SK-N-SH (cell line): ENCODE measurements at regions not wholly inside any gene's neighbourhood (a gene's known extent, or its start where the extent isn't known, plus 50 kb on each side); places are given as distances from the start of the nearest gene placed in this dataset.

Source experiments
- CTCF ChIA-PET: fragments of 300-600, 350-600 bp; formaldehyde crosslinking; extraction: SDS; loops from one replicate; lab custom pipeline; 2021; lab: Yijun Ruan, JAX
- POLR2A ChIA-PET: fragments of 350-600 bp; sonication (Branson Sonifier 250); formaldehyde crosslinking; extraction: SDS; loops from one replicate; lab custom pipeline; 2020; ENCODE audit warnings: antibody characterized with exemption, inconsistent platforms; lab: Yijun Ruan, JAX
- DNase-seq: peaks from one replicate; pipeline ENCODE4 v3.0.0; 2012
- H2AFZ ChIP-seq: fragments of 200-600 bp; sonication (generic); 2 replicates; pipeline ENCODE4 v1.8.1; 2016; ENCODE audit warnings: antibody characterized with exemption, mild to moderate bottlenecking, low read depth
- H3F3A ChIP-seq: fragments of 200-600 bp; sonication (generic); replicated peaks from 2 replicates; pipeline ENCODE3; 2016; ENCODE audit warnings: antibody characterized with exemption, mild to moderate bottlenecking; ENCODE audit not compliant: insufficient read depth
- H3K27ac ChIP-seq, 2 experiments: fragments of 200-500 bp in 1 of 2; fragments of 200-600 bp in 1 of 2; sonication (Bioruptor generic) in 1 of 2; sonication (generic), shearing (Covaris generic) in 1 of 2; 2 replicates each; pipeline versions ENCODE4 v1.5.1 to v1.6.1; 2014 to 2016; ENCODE audit warnings: low read depth in 2 of 2, inconsistent platforms in 1 of 2, low read length in 1 of 2, mild to moderate bottlenecking in 1 of 2, mixed read lengths in 1 of 2
- H3K27me3 ChIP-seq: fragments of 200-600 bp; sonication (generic), shearing (Covaris generic); 2 replicates; pipeline ENCODE4 v1.6.1; 2016; ENCODE audit warnings: mixed run types; ENCODE audit not compliant: insufficient read depth
- H3K36me3 ChIP-seq, 2 experiments: fragments of 200-500 bp in 1 of 2; fragments of 200-600 bp in 1 of 2; sonication (Bioruptor generic) in 1 of 2; sonication (generic) in 1 of 2; replicated peaks in 1 of 2; 2 replicates each; pipeline versions ENCODE3 to v1.5.1; 2014 to 2016; ENCODE audit warnings: low read length in 1 of 2, mild to moderate bottlenecking in 1 of 2; ENCODE audit not compliant: insufficient read depth in 2 of 2, control insufficient read depth in 1 of 2
- H3K4me1 ChIP-seq, 2 experiments: fragments of 200-500 bp in 1 of 2; fragments of 200-600 bp in 1 of 2; sonication (Bioruptor generic) in 1 of 2; sonication (generic), shearing (Covaris generic) in 1 of 2; 2 replicates each; pipeline versions ENCODE4 v1.5.1 to v1.6.1; 2014 to 2016; ENCODE audit warnings: low read depth in 1 of 2, low read length in 1 of 2, mixed run types in 1 of 2; ENCODE audit not compliant: insufficient read depth in 2 of 2, control insufficient read depth in 1 of 2
- H3K4me2 ChIP-seq: fragments of 200-600 bp; sonication (generic), shearing (Covaris generic); 2 replicates; pipeline ENCODE4 v1.6.1; 2017; ENCODE audit warnings: mixed run types
- H3K4me3 ChIP-seq, 2 experiments: fragments of 200-500 bp in 1 of 2; fragments of 200-600 bp in 1 of 2; sonication (Bioruptor generic) in 1 of 2; sonication (generic), shearing (Covaris generic) in 1 of 2; 2 replicates each; pipeline versions ENCODE4 v1.5.1 to v1.8.1; 2014 to 2016; ENCODE audit warnings: low read depth in 2 of 2, inconsistent platforms in 1 of 2, low read length in 1 of 2, mild to moderate bottlenecking in 1 of 2, mixed read lengths in 1 of 2, moderate library complexity in 1 of 2
- H3K79me2 ChIP-seq: fragments of 200-600 bp; sonication (generic); 2 replicates; pipeline ENCODE4 v1.8.1; 2017; ENCODE audit warnings: mild to moderate bottlenecking; ENCODE audit not compliant: insufficient read depth
- H3K9ac ChIP-seq: fragments of 200-600 bp; sonication (generic); 2 replicates; pipeline ENCODE4 v1.6.1; 2017; ENCODE audit warnings: mixed run types
- H3K9me2 ChIP-seq: fragments of 200-600 bp; sonication (generic); 2 replicates; pipeline ENCODE4 v1.6.1; 2017; ENCODE audit warnings: mixed run types
- H3K9me3 ChIP-seq: fragments of 200-600 bp; sonication (generic); 2 replicates; pipeline ENCODE4 v1.6.1; 2017; ENCODE audit warnings: mixed run types, mild to moderate bottlenecking, moderate library complexity
- H4K20me1 ChIP-seq: fragments of 200-600 bp; sonication (generic); 2 replicates; pipeline ENCODE4 v1.6.1; 2017; ENCODE audit warnings: mild to moderate bottlenecking, mixed run types; ENCODE audit not compliant: insufficient read depth
- ELF1 ChIP-seq: IDR thresholded peaks from 2 replicates; pipeline ENCODE4 v1.4.0; 2012
- FOSL2 ChIP-seq: IDR thresholded peaks from 2 replicates; pipeline ENCODE4 v1.4.0; 2012; ENCODE audit warnings: low read depth, mild to moderate bottlenecking, moderate library complexity, borderline replicate concordance
- FOXM1 ChIP-seq: IDR thresholded peaks from 2 replicates; pipeline ENCODE4 v1.4.0; 2012; ENCODE audit warnings: low read depth, mild to moderate bottlenecking
- GABPA ChIP-seq: IDR thresholded peaks from 2 replicates; pipeline ENCODE4 v1.4.0; 2012; ENCODE audit warnings: low read depth, mild to moderate bottlenecking
- JUND ChIP-seq: IDR thresholded peaks from 2 replicates; pipeline ENCODE4 v1.4.0; 2012
- NFIC ChIP-seq: IDR thresholded peaks from 2 replicates; pipeline ENCODE4 v1.4.0; 2012; ENCODE audit warnings: borderline replicate concordance
- POLR2AphosphoS5 ChIP-seq: IDR thresholded peaks from 2 replicates; pipeline ENCODE4 v1.6.1; 2012; ENCODE audit warnings: low read depth, low read length
- RAD21 ChIP-seq: IDR thresholded peaks from 2 replicates; pipeline ENCODE4 v1.6.1; 2012; ENCODE audit warnings: mild to moderate bottlenecking, low read length
- RFX5 ChIP-seq: IDR thresholded peaks from 2 replicates; pipeline ENCODE4 v1.6.1; 2012; ENCODE audit warnings: mild to moderate bottlenecking, improper control_type of control experiment, low read length
- SIN3A ChIP-seq: IDR thresholded peaks from 2 replicates; pipeline ENCODE4 v1.6.1; 2012; ENCODE audit warnings: low read depth, mild to moderate bottlenecking, low read length, moderate library complexity, borderline replicate concordance
- SMC3 ChIP-seq: IDR thresholded peaks from 2 replicates; pipeline ENCODE4 v1.6.1; 2012; ENCODE audit warnings: low read depth, low read length, improper control_type of control experiment
- TAF1 ChIP-seq: IDR thresholded peaks from 2 replicates; pipeline ENCODE4 v1.6.1; 2012; ENCODE audit warnings: low read depth, mild to moderate bottlenecking, low read length, moderate library complexity, borderline replicate concordance
- TEAD4 ChIP-seq: IDR thresholded peaks from 2 replicates; pipeline ENCODE4 v1.4.0; 2012; ENCODE audit warnings: mild to moderate bottlenecking, borderline replicate concordance; ENCODE audit not compliant: insufficient read depth
- YY1 ChIP-seq: IDR thresholded peaks from 2 replicates; pipeline ENCODE4 v1.4.0; 2012; ENCODE audit warnings: low read depth, mild to moderate bottlenecking
- WGBS: methylation state at CpG from one replicate; pipeline ENCODE4 v1.1.6; 2017; ENCODE audit warnings: low lambda C conversion rate; 5-methylcytosine and 5-hydroxymethylcytosine counted together
- TF ChIP-seq, protein P1 (sequence below): fragments of 150-350 bp; IDR thresholded peaks from 2 replicates; pipeline ENCODE4 v1.6.1; 2016; ENCODE audit warnings: mild to moderate bottlenecking, low read depth, low read length
- TF ChIP-seq, protein P2 (sequence below): fragments of 200-600 bp; sonication (generic); IDR thresholded peaks from 2 replicates; pipeline ENCODE4 v1.6.1; 2017; ENCODE audit warnings: antibody characterized with exemption, mild to moderate bottlenecking, moderate library complexity
- TF ChIP-seq, protein P3 (sequence below): fragments of 150-350 bp; IDR thresholded peaks from 2 replicates; pipeline ENCODE4 v1.6.1; 2017; ENCODE audit warnings: antibody characterized with exemption, low read length, low read depth, borderline replicate concordance
- TF ChIP-seq, protein P4 (sequence below): IDR thresholded peaks from 2 replicates; pipeline ENCODE4 v1.4.0; 2012; ENCODE audit warnings: low read depth, borderline replicate concordance
- TF ChIP-seq, protein P5 (sequence below): IDR thresholded peaks from 2 replicates; pipeline ENCODE4 v1.6.1; 2012; ENCODE audit warnings: mild to moderate bottlenecking, low read depth, low read length, moderate library complexity

DNA sequence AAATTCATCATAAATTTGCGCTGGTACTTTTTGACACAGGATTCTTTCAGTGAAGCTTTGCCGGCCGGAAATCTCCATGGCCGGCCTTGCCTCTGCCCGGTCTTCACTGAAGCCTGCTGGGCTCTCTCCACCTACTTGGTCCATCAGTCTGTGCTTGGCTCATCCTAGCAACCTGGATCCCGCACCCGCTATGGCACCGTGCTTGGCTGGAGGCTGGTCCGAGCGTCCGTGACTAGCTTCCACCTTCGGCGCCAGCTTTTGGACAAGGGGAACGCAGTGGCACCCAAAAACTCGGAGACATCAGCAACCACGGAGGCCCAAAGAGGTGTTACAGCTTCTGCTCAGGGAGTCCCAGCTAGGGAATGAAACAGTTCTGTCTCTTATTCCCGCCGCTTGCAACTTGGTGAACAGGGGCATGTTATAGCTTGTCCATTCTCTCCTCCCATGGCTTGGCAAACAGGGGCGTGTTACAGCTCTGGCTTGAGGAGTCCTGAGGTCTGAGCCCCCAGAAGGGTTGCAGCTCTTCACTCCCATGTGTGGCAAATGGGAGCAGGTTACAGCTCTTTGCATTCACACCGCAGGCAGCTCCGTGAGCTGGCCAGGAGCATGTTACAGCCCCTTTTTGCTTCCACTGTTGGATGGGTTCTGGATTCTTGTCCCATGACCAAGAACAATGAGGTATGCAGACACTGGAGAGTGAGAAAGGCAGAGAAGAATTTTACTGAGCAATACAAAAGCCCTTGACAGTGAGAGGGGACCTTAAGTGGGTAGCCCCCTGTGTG, 204.2 kb downstream of the DIPK2A start:
- no peaks in the 10 kb centered on the region for H3K9me3 ChIP-seq
- no peaks in the 10 kb centered on the region for H3F3A ChIP-seq
- no peaks in the 10 kb centered on the region for H4K20me1 ChIP-seq
- no peaks in the 10 kb centered on the region for H3K4me1 ChIP-seq
- H3K27me3 ChIP-seq, result no peaks in the 10 kb centered on the region
- POLR2A ChIA-PET, result interaction anchor here (0.7 kb wide), 1 partner anchor 9 kb away, joined by 4 read pairs; no protein-coding TSS in a partner anchor
- no peak overlapping the region for H2AFZ ChIP-seq
- H3K9me2 ChIP-seq, result no peaks in the 10 kb centered on the region
- no peak overlapping the region for H3K4me3 ChIP-seq
- no peak for DNase-seq
- no peak for TF ChIP-seq SIN3A
- TF ChIP-seq, protein P1, sequence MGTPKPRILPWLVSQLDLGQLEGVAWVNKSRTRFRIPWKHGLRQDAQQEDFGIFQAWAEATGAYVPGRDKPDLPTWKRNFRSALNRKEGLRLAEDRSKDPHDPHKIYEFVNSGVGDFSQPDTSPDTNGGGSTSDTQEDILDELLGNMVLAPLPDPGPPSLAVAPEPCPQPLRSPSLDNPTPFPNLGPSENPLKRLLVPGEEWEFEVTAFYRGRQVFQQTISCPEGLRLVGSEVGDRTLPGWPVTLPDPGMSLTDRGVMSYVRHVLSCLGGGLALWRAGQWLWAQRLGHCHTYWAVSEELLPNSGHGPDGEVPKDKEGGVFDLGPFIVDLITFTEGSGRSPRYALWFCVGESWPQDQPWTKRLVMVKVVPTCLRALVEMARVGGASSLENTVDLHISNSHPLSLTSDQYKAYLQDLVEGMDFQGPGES, result no peak
- no peak for TF ChIP-seq NFIC
- TF ChIP-seq JUND, result no peak
- TF ChIP-seq, protein P2, sequence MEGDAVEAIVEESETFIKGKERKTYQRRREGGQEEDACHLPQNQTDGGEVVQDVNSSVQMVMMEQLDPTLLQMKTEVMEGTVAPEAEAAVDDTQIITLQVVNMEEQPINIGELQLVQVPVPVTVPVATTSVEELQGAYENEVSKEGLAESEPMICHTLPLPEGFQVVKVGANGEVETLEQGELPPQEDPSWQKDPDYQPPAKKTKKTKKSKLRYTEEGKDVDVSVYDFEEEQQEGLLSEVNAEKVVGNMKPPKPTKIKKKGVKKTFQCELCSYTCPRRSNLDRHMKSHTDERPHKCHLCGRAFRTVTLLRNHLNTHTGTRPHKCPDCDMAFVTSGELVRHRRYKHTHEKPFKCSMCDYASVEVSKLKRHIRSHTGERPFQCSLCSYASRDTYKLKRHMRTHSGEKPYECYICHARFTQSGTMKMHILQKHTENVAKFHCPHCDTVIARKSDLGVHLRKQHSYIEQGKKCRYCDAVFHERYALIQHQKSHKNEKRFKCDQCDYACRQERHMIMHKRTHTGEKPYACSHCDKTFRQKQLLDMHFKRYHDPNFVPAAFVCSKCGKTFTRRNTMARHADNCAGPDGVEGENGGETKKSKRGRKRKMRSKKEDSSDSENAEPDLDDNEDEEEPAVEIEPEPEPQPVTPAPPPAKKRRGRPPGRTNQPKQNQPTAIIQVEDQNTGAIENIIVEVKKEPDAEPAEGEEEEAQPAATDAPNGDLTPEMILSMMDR, result no peak
- TF ChIP-seq, protein P3, sequence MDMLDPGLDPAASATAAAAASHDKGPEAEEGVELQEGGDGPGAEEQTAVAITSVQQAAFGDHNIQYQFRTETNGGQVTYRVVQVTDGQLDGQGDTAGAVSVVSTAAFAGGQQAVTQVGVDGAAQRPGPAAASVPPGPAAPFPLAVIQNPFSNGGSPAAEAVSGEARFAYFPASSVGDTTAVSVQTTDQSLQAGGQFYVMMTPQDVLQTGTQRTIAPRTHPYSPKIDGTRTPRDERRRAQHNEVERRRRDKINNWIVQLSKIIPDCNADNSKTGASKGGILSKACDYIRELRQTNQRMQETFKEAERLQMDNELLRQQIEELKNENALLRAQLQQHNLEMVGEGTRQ, result no peak
- TF ChIP-seq TAF1, result no peak
- TF ChIP-seq YY1, result no peak
- no peak for TF ChIP-seq TEAD4
- no peak for TF ChIP-seq RFX5
- TF ChIP-seq GABPA, result no peak
- TF ChIP-seq FOSL2, result no peak
- TF ChIP-seq, protein P4, sequence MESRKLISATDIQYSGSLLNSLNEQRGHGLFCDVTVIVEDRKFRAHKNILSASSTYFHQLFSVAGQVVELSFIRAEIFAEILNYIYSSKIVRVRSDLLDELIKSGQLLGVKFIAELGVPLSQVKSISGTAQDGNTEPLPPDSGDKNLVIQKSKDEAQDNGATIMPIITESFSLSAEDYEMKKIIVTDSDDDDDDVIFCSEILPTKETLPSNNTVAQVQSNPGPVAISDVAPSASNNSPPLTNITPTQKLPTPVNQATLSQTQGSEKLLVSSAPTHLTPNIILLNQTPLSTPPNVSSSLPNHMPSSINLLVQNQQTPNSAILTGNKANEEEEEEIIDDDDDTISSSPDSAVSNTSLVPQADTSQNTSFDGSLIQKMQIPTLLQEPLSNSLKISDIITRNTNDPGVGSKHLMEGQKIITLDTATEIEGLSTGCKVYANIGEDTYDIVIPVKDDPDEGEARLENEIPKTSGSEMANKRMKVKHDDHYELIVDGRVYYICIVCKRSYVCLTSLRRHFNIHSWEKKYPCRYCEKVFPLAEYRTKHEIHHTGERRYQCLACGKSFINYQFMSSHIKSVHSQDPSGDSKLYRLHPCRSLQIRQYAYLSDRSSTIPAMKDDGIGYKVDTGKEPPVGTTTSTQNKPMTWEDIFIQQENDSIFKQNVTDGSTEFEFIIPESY, result no peak
- TF ChIP-seq, protein P5, sequence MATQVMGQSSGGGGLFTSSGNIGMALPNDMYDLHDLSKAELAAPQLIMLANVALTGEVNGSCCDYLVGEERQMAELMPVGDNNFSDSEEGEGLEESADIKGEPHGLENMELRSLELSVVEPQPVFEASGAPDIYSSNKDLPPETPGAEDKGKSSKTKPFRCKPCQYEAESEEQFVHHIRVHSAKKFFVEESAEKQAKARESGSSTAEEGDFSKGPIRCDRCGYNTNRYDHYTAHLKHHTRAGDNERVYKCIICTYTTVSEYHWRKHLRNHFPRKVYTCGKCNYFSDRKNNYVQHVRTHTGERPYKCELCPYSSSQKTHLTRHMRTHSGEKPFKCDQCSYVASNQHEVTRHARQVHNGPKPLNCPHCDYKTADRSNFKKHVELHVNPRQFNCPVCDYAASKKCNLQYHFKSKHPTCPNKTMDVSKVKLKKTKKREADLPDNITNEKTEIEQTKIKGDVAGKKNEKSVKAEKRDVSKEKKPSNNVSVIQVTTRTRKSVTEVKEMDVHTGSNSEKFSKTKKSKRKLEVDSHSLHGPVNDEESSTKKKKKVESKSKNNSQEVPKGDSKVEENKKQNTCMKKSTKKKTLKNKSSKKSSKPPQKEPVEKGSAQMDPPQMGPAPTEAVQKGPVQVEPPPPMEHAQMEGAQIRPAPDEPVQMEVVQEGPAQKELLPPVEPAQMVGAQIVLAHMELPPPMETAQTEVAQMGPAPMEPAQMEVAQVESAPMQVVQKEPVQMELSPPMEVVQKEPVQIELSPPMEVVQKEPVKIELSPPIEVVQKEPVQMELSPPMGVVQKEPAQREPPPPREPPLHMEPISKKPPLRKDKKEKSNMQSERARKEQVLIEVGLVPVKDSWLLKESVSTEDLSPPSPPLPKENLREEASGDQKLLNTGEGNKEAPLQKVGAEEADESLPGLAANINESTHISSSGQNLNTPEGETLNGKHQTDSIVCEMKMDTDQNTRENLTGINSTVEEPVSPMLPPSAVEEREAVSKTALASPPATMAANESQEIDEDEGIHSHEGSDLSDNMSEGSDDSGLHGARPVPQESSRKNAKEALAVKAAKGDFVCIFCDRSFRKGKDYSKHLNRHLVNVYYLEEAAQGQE, result no peak
- TF ChIP-seq FOXM1, result no peak
- TF ChIP-seq RAD21, result no peak
- no peak for TF ChIP-seq POLR2AphosphoS5
- TF ChIP-seq SMC3, result no peak
- no peak for TF ChIP-seq ELF1
- WGBS, result 14% methylated on average over 11 of the region's 21 CpGs
- no peak overlapping the region for H3K9ac ChIP-seq
- CTCF ChIA-PET, result interaction anchor here (0.6 kb wide), 1 partner anchor 988 kb away, joined by 3 read pairs; no protein-coding TSS in a partner anchor
- no peaks in the 10 kb centered on the region for H3K79me2 ChIP-seq
- H3K36me3 ChIP-seq, result no peaks in the 10 kb centered on the region
- no peak overlapping the region for H3K27ac ChIP-seq
- H3K4me2 ChIP-seq, result no peak overlapping the region
